ENCODE measurements at regions not wholly inside any gene's neighbourhood (a gene's known extent, or its start where the extent isn't known, plus 50 kb on each side); places are given as distances from the start of the nearest gene placed in this dataset.

- intact Hi-C loops (cut with DNase I), result no loop called here
- DNase-seq, result no peak
- Histone ChIP-seq H3K4me1 (ENCODE audit: control insufficient read depth in 1 of 2, insufficient read depth in 2 of 2, low read length in 2 of 2) (peaks cover 0 to 2% of the 10 kb centered on the region in 2 donors), H3K27ac (ENCODE audit: low read depth in 1 of 2, low read length in 2 of 2) (no peak overlapping the region), H3K4me3 (ENCODE audit: low read length in 2 of 2) (no peak overlapping the region), H3K36me3 (ENCODE audit: control insufficient read depth in 1 of 2, insufficient read depth in 2 of 2, low read length in 1 of 2) (no peaks in the 10 kb centered on the region), H3K9me3 (ENCODE audit: control insufficient read depth, low read length) (no peaks in the 10 kb centered on the region), H3K27me3 (ENCODE audit: control insufficient read depth in 1 of 2, insufficient read depth in 2 of 2, low read length in 1 of 2) (no peaks in the 10 kb centered on the region)
- ATAC-seq (ENCODE audit: low FRiP score), result no peak
- 76 to 81% methylated on average over 2 of the region's 2 CpGs for WGBS, 2 donors
Measured at GRCh38 chr11:110935018-110935640, 222.9 kb upstream of the ARHGAP20 start.

- intact Hi-C loops (cut with DNase I), result no loop called here
- H3K27me3 ChIP-seq (ENCODE audit: control insufficient read depth in 1 of 2, insufficient read depth in 2 of 2, low read length in 1 of 2), result no peaks in the 10 kb centered on the region
- peaks cover 0 to 2% of the 10 kb centered on the region in 2 donors for H3K4me1 ChIP-seq (ENCODE audit: control insufficient read depth in 1 of 2, insufficient read depth in 2 of 2, low read length in 2 of 2)
- no peak overlapping the region for H3K4me3 ChIP-seq (ENCODE audit: low read length in 2 of 2)
- no peak overlapping the region for H3K27ac ChIP-seq (ENCODE audit: low read depth in 1 of 2, low read length in 2 of 2)
- H3K9me3 ChIP-seq (ENCODE audit: control insufficient read depth, low read length), result no peaks in the 10 kb centered on the region
- ATAC-seq (ENCODE audit: low FRiP score), result no peak
- WGBS, 2 donors, result 0 to 48% methylated on average over 1 of the region's 1 CpG
- no peak for DNase-seq
- no peaks in the 10 kb centered on the region for H3K36me3 ChIP-seq (ENCODE audit: control insufficient read depth in 1 of 2, insufficient read depth in 2 of 2, low read length in 1 of 2)
Measured at GRCh38 chr11:110929129-110929528, 216.9 kb upstream of the ARHGAP20 start.

GRCh38 chr11:110928391-110928790 lies 216.2 kb upstream of the ARHGAP20 start:
- Histone ChIP-seq H3K27ac (ENCODE audit: low read depth in 1 of 2, low read length in 2 of 2) (no peak overlapping the region), H3K4me3 (ENCODE audit: low read length in 2 of 2) (no peak overlapping the region), H3K9me3 (ENCODE audit: control insufficient read depth, low read length) (no peaks in the 10 kb centered on the region), H3K4me1 (ENCODE audit: control insufficient read depth in 1 of 2, insufficient read depth in 2 of 2, low read length in 2 of 2) (peaks cover 0 to 2% of the 10 kb centered on the region in 2 donors), H3K36me3 (ENCODE audit: control insufficient read depth in 1 of 2, insufficient read depth in 2 of 2, low read length in 1 of 2) (no peaks in the 10 kb centered on the region), H3K27me3 (ENCODE audit: control insufficient read depth in 1 of 2, insufficient read depth in 2 of 2, low read length in 1 of 2) (no peaks in the 10 kb centered on the region)
- no peak for ATAC-seq (ENCODE audit: low FRiP score)
- DNase-seq, result no peak
- intact Hi-C loops (cut with DNase I), result no loop called here
- 60 to 67% methylated on average over 2 of the region's 2 CpGs for WGBS, 2 donors

GRCh38 chr11:110921742-110922521 lies 209.7 kb upstream of the ARHGAP20 start:
- Histone ChIP-seq H3K27me3 (ENCODE audit: control insufficient read depth in 1 of 2, insufficient read depth in 2 of 2, low read length in 1 of 2) (no peaks in the 10 kb centered on the region), H3K9me3 (ENCODE audit: control insufficient read depth, low read length) (no peaks in the 10 kb centered on the region), H3K27ac (ENCODE audit: low read depth in 1 of 2, low read length in 2 of 2) (no peak overlapping the region), H3K4me3 (ENCODE audit: low read length in 2 of 2) (no peak overlapping the region), H3K36me3 (ENCODE audit: control insufficient read depth in 1 of 2, insufficient read depth in 2 of 2, low read length in 1 of 2) (no peaks in the 10 kb centered on the region), H3K4me1 (ENCODE audit: control insufficient read depth in 1 of 2, insufficient read depth in 2 of 2, low read length in 2 of 2) (no peaks in the 10 kb centered on the region)
- intact Hi-C loops (cut with DNase I), result no loop called here
- WGBS, 2 donors, result 35 to 37% methylated on average over 3 of the region's 3 CpGs
- DNase-seq, result peak in 1 of 2 donors; percentile 46
- peak; percentile 58 for ATAC-seq (ENCODE audit: low FRiP score)

GRCh38 chr11:110919241-110919922 lies 207.1 kb upstream of the ARHGAP20 start:
- Histone ChIP-seq H3K4me3 (ENCODE audit: low read length in 2 of 2) (no peak overlapping the region), H3K27ac (ENCODE audit: low read depth in 1 of 2, low read length in 2 of 2) (no peak overlapping the region), H3K4me1 (ENCODE audit: control insufficient read depth in 1 of 2, insufficient read depth in 2 of 2, low read length in 2 of 2) (no peaks in the 10 kb centered on the region), H3K9me3 (ENCODE audit: control insufficient read depth, low read length) (no peaks in the 10 kb centered on the region), H3K36me3 (ENCODE audit: control insufficient read depth in 1 of 2, insufficient read depth in 2 of 2, low read length in 1 of 2) (no peaks in the 10 kb centered on the region), H3K27me3 (ENCODE audit: control insufficient read depth in 1 of 2, insufficient read depth in 2 of 2, low read length in 1 of 2) (no peaks in the 10 kb centered on the region)
- WGBS, 2 donors, result 87 to 92% methylated on average over 4 of the region's 4 CpGs
- DNase-seq (no peak), ATAC-seq (ENCODE audit: low FRiP score) (no peak)
- intact Hi-C loops (cut with DNase I), result no loop called here

- Histone ChIP-seq H3K4me3 (ENCODE audit: low read length in 2 of 2) (no peak overlapping the region), H3K27ac (ENCODE audit: low read depth in 1 of 2, low read length in 2 of 2) (no peak overlapping the region), H3K36me3 (ENCODE audit: control insufficient read depth in 1 of 2, insufficient read depth in 2 of 2, low read length in 1 of 2) (no peaks in the 10 kb centered on the region), H3K4me1 (ENCODE audit: control insufficient read depth in 1 of 2, insufficient read depth in 2 of 2, low read length in 2 of 2) (no peaks in the 10 kb centered on the region), H3K27me3 (ENCODE audit: control insufficient read depth in 1 of 2, insufficient read depth in 2 of 2, low read length in 1 of 2) (no peaks in the 10 kb centered on the region), H3K9me3 (ENCODE audit: control insufficient read depth, low read length) (no peaks in the 10 kb centered on the region)
- intact Hi-C loops (cut with DNase I), result no loop called here
- DNase-seq (no peak), ATAC-seq (ENCODE audit: low FRiP score) (no peak)
- 93 to 100% methylated on average over 1 of the region's 1 CpG for WGBS, 2 donors
Measured at GRCh38 chr11:110918351-110918750, 206.1 kb upstream of the ARHGAP20 start.

- DNase-seq, result no peak
- Histone ChIP-seq H3K4me3 (ENCODE audit: low read length in 2 of 2) (no peak overlapping the region), H3K27me3 (ENCODE audit: control insufficient read depth in 1 of 2, insufficient read depth in 2 of 2, low read length in 1 of 2) (no peaks in the 10 kb centered on the region), H3K27ac (ENCODE audit: low read depth in 1 of 2, low read length in 2 of 2) (no peak overlapping the region), H3K36me3 (ENCODE audit: control insufficient read depth in 1 of 2, insufficient read depth in 2 of 2, low read length in 1 of 2) (no peaks in the 10 kb centered on the region), H3K9me3 (ENCODE audit: control insufficient read depth, low read length) (no peaks in the 10 kb centered on the region), H3K4me1 (ENCODE audit: control insufficient read depth in 1 of 2, insufficient read depth in 2 of 2, low read length in 2 of 2) (no peaks in the 10 kb centered on the region)
- intact Hi-C loops (cut with DNase I), result no loop called here
- ATAC-seq (ENCODE audit: low FRiP score), result no peak
- 68 to 75% methylated on average over 3 of the region's 3 CpGs for WGBS, 2 donors
Measured at GRCh38 chr11:110912437-110912836, 200.2 kb upstream of the ARHGAP20 start.

GRCh38 chr11:110910384-110910783 lies 198.1 kb upstream of the ARHGAP20 start:
- H3K36me3 ChIP-seq (ENCODE audit: control insufficient read depth in 1 of 2, insufficient read depth in 2 of 2, low read length in 1 of 2), result no peaks in the 10 kb centered on the region
- DNase-seq (no peak), ATAC-seq (ENCODE audit: low FRiP score) (no peak)
- no peak overlapping the region for H3K4me3 ChIP-seq (ENCODE audit: low read length in 2 of 2)
- no peaks in the 10 kb centered on the region for H3K27me3 ChIP-seq (ENCODE audit: control insufficient read depth in 1 of 2, insufficient read depth in 2 of 2, low read length in 1 of 2)
- no peaks in the 10 kb centered on the region for H3K9me3 ChIP-seq (ENCODE audit: control insufficient read depth, low read length)
- intact Hi-C loops (cut with DNase I), result no loop called here
- H3K27ac ChIP-seq (ENCODE audit: low read depth in 1 of 2, low read length in 2 of 2), result no peak overlapping the region
- no peaks in the 10 kb centered on the region for H3K4me1 ChIP-seq (ENCODE audit: control insufficient read depth in 1 of 2, insufficient read depth in 2 of 2, low read length in 2 of 2)
- WGBS, 2 donors, result 61 to 68% methylated on average over 2 of the region's 2 CpGs

All from aorta (tissue), 5 donors.